Germinal center (tissue), 1 donor: ENCODE measurements at regions not wholly inside any gene's neighbourhood (a gene's known extent, or its start where the extent isn't known, plus 50 kb on each side); places are given as distances from the start of the nearest gene placed in this dataset.

ENCODE experiments used
- DNase-seq: peaks from one replicate; pipeline ENCODE4 v3.0.0; 2012; ENCODE audit warnings: mixed read lengths, low spot score

DNA sequence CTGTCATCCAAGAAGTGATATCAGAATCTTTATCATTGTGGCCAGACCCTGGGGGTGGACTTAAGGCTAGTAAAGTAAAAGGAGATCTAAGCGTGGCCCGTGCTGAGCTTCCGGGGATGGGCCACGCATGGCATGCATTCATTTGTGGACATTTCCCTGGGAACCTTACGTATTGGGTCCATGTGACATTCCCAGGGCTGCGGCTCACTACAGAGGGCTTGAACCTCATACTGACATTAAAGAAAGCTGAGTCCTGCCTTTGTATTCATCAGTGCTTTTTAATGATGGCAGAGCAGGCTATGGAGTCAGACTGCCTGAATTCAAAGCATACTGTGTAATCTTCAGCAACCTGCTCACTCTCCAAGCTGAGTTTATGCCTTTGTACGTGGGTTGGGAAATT lies 152.2 kb upstream of the AFDN start:
- no peak for DNase-seq

DNA sequence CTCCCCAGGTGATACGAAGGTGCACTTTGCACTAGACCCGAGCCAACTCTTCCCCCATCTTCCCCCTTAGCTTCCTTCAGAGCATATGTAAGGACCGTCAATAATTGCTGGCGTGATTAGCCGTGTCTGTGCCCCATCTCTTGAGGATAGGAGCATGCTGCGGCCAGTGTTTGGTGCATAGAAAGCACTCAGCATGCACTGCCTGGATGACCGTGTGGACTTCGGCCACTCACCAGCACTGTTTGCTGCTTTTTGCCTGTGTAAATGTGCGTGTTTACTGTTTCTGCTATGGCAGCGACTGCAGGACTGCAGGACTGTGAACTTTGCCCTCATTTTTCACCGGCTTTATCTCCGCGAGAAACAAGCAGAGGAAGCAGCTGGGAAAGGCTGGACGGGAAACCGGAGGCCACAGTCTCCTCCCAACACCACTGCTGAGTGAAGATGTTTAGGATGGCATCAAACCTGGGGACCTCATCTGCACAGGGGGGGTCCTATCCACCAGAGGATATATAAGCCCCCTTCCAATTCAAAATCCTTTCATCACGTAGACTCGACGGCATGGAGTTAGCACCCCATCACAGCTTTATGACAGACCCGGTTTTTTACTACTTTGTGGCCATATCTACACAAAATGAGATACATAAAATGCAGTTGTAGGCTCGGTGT lies 150.6 kb upstream of the AFDN start:
- no peak for DNase-seq

DNA sequence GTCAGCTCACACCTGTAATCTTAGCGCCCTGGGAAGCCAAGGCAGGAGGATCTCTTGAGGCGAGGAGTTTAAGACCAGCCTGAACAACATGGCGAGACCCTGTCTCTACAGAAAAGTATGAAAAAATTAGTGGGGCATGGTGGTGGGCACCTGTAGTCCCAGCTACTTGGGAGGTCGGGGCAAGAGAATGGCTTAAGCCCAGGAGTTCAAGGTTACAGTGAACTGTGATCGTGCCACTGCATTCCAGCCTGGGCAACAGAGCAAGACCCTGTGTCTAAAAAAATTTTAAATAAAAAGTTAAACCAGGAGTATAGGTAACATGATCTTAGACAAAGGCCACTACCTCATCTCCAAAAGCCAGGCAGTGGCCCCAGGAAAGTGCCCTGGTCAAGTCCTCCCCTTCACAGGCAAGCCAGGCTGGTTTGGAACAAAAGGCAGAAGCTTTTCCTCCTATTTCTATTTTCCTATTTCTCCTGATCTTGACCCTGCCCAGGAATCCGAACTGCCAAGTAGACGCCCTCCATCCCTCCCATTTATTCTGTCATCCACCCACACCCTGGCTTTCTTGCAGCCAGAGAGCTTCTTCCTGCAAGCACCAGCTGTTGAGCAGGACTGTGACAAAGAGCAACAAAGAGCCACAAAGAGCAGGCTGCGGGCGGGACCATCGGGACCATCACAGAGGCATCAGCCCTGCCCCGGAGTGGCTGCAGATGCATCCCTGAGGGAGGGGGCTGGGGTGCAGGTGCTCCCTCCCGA lies 149.9 kb upstream of the AFDN start:
- no peak for DNase-seq

DNA sequence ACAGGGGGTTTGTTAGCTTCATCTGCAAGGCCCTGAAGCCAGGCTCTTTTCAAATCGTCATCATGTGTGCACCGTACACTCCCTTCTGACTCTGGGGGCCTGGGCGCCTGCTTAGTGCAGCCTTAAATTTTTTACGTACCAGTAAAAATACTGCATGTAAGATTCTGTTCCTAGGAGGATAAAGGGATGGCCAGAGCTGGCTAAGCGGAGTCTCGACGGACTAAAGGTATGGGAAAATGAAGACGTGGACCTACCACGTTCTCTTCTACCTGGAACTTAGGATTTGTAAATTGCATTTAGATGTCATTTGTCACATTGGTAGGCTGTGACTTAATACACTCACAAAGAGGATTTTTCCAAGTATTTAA lies 149.3 kb upstream of the AFDN start:
- DNase-seq: no peak

DNA sequence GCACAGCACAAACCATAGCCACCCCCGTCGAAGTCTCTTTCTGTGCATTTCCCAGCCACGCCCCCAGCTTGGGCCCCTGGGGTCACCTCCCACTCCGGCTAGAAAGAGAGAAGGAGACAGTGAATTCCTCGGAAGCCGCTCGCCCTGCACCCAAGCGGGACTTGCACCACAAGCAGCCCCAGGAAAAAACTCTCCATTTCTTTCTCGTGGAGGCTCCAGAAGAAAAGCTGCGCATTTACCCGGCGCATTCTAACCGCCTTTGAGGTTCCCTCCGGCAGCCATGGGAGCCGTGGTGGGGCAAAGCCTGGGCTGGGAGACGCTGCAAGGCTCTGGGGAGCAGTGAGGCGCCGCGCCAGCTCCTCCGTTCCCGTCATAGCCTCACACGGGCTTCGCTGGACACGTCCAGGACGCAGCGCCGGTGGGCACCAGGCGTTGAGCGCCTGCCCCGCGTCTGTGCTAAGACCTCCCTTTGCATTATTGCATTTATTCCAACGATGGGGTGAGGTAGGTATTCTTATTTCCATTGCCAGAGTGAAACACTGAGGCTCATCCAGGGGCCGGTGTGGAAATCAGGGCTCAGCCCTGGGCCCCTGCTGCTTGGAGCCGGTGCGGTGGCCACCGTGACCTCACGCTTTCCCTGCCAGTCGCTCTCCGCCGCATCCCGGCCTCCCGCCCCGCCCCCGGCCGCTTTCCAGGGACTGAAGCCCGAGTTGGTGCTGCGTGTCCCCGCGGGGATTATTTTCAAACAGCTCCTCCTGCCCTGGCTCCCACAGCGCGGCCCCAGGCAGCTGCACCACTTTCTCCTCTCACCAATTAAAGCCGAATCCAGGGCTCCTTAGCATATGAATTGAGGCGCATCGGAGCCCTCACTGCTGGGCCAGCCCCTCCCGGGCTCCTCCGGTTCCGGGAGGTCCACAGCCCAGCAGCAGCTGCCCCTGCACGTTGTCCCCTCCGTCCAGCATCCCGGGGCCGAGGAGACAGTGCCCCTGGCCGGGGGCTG lies 148.3 kb upstream of the AFDN start:
- no peak for DNase-seq

DNA sequence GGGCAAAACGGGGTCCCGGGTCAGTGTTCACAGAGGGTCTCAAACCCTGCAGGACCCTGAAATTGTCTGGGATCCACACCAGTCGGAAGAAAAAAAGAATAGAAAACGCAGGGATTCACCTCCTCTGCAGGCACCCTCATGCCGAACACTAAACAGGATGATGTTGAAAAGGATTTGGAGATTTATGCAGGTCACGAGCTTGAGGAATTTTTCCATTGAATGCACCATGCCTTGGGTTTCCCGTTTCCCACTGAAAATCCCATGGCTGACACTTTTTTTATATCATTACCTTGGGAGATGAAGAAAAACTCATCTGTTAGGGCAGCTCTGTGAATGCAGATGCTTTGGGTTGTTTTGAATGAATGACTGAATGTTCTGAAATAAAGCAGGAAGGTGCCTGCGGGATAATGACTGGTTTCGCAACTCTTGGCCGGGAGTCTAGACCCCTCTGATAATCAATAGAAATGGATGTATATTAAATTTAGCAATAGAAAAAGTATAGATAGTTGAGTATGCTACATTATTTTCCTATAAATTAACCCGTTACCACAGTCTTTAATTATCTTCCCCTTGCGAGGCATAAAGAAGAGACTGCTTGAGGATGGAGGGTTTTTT lies 147.5 kb upstream of the AFDN start:
- DNase-seq: no peak

DNA sequence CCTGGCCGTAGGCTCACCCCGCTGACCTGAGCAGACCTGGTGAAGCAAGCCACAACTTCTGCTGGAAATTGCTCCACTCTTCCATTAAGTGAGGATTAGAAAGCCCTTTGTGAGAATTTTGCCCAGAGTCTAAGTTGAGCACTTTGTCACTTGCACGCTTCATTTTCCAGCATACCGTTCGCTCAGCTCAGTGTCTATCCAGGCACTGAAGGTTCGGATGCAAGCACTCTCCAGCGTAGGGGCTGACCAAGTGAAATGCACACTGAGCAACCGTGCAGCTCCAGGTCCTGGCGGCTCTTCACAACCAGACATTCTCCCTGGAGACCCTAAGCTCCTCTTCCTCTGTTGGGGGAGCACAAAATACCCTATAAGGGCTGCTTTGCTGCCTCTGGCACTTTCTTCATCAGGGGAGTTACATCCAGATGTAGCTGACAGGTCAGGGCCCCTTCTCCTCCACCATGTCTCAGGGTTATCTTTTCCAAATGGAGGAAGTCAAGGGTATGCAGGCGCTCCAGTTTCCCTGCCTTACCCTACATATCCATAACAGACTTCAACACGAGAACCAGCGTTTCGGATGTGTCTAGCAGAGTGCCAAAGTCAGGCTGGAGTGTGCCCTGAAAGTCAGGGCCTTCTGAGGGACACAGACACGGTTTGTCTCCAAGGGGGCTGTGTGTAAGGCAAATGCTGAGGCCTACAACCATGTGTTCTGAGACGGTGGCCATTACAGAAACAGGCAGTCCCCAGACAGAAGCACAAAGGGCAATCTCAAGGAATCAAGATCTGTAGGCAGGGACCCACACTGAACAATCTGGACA lies 146.7 kb upstream of the AFDN start:
- DNase-seq: no peak

DNA sequence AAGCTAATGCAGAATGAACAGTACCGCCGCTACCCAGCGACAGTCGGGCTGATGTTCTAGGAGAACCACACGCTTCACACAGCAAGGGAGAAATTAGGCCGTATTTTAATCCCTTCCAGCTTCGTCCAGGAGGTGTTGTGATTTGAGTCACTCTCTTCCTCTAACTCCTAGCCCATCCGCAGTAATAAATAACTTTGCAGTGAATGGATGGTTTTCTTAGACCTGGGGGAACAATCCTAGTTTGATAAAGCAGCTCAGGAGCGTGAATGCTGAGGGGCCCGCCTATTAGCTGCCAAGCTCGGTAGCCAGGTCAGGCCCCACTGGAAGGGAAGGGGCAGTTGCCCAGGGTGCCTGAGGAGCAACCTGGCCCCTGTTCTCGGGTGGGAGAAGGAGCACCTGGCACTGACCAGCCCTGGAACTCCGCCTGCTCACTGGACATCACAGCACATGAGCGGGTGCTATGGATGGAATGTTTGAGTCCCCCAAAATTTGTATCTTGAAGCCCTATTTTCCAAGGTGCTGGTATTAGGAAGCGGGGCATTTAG lies 146.0 kb upstream of the AFDN start:
- DNase-seq: no peak

DNA sequence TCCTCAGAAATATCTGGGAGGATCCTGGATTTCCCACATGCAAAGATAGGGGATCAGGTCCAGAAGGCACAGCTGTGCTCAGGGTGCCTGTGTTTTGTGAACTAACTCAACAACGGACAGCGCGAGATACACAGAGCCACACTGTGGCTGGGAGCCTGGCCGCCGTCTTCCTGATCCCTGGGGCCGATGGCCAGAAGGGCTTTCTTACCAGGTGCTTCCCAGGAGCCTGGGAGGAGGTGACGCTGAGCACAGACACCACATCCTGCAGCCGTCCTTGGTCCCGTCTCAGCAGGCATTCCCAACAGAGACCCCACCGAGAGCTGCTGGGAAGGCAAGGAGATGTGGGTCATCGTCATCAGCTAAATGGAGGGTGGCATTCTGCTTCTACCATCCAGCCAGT lies 144.6 kb upstream of the AFDN start:
- no peak for DNase-seq

DNA sequence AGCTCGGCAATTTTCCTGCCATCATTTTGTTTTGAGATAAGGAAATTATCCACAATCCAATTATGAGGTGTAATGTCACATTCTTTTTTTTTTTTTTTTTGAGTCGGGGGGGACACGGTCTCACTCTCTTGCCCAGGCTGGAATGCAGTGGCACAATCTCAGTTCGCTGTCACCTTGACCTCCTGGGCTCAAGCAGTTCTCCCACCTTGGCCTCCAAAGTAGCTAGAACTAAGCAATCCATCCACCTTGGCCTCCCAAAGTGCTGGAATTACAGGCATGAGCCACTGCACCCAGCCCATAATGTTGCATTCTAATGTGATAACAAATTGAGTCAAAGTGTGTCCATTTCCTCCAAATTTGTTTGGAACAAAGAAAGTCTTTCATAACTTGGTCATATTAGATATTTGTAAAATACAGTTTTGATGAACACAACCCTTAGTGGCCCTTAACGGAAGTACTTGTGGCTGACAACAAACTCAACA lies 144.1 kb upstream of the AFDN start:
- DNase-seq: no peak

DNA sequence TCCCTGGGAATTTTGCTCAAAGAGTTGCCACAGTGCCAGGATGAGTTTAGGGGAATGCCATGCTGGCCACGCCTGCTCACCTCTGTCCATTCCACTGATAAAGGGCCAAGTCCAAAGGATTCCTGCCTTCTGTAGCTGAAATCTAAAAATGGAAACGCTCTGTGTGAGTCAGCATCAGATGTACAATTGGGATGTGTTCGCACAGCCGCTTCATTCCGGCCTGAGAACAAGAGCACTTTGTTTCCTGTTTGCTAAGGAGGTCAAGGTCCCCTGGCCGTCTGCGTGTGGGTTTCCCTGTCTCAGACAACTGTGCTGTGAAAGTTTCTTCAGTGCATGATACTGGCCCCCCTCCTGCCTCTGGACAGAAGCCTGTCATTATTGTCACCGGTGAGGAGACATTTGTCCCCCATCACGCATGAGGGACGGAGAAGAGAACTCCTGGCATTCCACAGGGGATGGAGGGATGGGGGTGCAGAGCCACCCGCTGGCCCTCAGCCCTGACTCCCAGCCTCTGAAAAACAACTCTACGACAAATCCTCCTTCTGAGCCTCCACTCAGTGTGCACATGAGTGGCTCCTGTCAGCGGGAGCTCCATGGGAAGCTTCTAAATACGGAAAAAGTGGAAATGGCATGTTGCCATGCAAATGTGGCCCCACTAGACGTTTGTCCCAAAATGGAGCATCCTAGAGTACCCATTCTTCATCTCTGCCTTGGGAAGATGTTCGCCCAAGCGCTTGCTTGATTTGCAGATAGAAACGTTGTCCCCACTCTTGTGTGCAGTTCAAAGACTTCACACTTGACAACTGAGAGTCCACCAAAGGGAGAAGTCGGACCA lies 143.5 kb upstream of the AFDN start:
- no peak for DNase-seq

DNA sequence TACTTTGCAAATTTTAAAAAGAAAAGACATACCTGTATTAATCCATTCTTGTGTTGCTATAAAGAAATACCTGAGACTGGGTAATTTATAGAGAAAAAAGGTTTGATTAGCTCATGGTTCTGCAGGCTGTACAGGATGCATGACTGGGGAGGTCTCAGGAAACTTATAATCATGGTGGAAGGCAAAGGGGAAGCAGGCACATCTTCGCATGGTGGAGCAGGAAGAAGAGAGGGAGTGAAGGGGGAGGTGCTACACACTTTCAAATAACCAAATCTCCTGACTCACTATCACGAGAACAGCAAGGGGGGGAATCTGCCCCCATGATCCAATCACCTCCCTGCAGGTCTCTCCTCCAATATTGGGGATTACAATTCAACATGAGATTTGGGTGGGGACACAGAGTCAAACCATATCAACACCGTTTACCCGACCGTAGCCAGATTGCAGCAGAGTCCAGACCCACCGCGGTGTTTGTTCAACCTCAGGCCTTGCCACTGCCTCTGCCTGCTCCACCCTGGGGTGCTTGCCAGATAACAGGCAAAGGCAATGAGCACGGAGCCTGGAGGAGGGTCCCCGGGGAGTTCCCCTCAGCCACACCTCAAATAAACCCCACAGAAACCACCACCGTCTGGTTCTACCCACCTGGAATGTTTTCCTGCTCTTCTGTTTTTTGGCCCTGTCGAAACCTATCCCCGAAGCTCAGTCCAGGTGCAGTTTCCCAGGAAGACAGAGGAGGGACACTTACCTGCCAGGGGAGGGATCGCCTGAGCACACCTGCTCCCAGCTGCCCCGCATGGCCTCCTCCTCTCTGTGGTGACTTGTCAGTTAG lies 142.2 kb upstream of the AFDN start:
- no peak for DNase-seq

DNA sequence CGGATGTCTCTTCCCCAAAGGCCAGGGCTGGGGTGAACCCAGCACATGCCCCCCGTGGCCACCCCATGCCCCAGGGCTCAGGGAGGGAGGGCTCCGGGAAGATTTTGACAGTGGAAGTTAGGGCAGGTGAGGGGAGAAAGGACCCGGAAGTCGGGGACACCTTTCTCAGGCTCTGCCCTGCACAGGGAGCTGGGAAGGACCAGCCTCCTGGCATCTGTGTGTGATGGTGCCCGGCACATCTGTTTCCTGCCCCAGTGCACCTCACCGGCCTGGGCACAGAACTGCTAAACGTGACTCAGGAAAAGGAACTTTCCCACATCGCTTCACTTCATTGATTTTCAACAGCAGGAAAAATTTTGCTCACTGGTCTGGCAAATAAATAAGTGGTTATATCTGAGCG lies 141.1 kb upstream of the AFDN start:
- DNase-seq: no peak

DNA sequence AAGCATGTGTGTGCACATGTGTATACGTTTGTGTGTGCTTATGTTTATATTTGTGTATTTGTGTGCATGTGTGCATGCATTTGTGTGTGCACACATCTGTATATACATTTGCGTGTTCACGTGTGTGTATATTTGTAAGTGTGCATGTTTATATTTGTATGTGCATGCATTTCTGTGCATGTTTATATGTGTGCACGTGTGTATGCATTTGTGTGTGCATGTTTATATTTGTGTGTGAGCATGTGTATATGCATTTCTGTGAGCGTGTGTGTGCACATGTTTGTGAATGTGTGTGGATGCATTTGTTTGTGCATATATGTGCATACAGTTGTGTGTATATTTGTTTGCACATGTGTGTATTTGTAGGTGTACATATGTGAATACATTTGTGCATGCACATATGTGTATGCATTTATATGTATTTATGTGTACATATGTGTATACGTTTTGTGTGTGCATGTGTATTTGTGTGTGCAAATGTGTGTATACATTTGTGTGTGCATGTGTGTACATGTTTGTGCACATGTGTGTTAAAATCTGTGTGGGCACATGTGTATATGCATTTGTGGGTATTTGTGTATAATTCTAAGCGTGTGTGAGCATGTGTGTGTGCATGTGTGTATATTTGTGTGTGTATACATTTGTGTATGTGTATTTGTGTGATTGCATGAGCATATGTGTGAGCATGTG lies 140.4 kb upstream of the AFDN start:
- DNase-seq: no peak

DNA sequence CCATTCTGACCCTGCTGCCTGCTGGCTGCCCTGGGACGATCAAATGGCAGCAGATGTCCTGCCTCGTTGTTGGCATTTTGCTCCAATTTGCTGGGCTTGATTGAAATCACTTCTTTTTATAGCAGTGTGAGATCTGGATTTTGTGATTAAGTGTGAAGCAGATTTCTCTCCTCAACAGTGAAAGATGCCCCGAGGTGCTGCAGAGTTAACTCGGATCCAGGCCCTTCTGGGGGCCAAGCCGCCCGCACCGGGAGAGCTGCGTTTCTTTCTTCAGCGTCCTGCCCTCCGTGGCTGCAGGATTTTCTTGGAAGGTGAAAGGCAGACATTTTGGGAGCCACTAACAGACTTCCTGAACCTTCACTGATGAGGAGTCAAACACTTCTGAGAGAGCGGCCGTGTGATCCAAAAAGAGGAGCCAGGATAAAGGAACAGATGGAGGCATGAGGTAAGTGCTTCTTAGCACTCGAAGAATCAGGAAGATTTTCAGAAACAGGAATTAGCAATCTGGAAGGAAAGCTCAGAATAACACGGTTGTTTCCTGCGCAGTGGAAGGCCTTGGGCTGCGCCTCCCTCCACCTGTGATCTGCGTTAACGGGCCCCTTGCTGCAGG lies 139.5 kb upstream of the AFDN start:
- no peak for DNase-seq

DNA sequence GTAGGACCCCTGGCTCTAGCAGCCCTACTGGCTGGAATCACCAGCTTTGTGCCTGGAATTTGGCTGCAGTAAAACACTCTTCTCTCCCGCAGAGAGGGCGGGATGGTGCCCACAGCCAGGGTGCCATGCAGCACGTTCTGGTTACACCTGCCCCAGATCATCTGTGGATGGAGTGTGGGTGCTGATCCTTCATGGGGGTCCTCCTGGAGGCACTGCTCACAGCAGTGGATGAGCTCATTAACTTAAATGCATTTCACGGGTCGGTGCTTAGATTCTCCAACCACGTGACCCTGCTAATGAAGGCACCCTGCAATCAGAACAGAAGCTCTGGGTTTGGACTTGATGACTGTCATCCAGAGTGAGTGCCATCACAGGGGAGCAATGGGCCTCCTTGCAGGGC lies 138.6 kb upstream of the AFDN start:
- DNase-seq: no peak

DNA sequence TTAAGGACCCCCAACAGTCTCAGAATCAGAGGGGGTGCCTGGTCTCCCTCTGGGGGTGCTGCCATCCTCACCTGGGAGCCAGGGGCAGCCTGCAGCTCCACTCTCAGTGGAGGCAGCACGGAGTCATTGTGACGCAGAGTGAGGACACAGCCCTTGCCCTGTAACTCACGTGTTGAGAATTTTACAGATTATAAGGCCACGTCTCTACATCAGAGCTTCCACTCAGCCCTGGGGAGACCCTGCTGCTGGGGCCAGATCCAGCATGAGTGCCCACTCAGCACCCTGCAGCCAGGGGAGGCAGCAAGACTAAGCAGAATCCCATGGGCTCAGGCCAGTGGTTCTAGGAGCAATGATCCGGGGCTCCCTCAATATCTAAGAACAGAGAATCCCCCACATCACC lies 137.4 kb upstream of the AFDN start:
- DNase-seq: no peak

DNA sequence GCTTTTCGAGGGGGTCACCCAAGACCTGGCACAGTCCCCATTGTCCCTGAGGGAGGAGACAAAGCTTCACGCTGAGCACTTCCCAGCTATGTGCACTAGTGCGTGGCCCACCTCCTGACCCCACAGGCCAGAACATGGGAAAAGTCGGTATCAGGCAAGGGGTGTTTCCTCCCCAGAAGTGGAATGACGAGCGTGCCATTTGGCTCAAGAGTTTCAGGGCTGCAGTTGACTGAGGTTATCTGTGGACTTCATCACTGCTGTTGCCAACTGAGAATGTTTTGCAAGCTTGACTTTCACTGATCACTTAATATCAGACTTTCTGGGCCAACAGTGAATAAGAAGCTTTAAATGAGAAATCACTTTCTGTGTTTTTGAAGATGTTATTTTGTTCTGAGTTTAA lies 137.0 kb upstream of the AFDN start:
- no peak for DNase-seq
